ENCODE measurements at regions not wholly inside any gene's neighbourhood (a gene's known extent, or its start where the extent isn't known, plus 50 kb on each side); places are given as distances from the start of the nearest gene placed in this dataset.

DNA sequence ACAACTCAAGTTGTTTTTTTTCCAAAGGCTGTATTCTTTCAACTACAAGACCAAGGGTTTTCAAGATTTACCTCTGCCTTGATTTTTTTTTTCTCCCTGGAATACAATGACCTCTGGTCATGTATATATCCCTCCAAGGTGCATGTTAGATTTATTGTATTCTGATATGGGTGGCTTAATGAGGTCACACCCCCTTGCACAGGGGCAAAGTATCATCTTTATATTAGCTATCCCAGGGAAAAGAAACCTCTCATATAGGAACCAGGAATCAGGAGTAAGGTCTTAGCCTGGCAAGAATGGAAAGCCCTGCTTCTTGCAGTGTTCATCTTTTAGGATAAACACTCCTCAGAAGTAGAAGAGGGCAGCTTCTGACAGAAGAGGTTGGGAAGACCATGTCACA, 516.9 kb upstream of the TENM4 start:
- DNase-seq (ENCODE audit: insufficient read length, low spot score) (no peak), FAIRE-seq (no peak)
- TF ChIP-seq, protein P1, sequence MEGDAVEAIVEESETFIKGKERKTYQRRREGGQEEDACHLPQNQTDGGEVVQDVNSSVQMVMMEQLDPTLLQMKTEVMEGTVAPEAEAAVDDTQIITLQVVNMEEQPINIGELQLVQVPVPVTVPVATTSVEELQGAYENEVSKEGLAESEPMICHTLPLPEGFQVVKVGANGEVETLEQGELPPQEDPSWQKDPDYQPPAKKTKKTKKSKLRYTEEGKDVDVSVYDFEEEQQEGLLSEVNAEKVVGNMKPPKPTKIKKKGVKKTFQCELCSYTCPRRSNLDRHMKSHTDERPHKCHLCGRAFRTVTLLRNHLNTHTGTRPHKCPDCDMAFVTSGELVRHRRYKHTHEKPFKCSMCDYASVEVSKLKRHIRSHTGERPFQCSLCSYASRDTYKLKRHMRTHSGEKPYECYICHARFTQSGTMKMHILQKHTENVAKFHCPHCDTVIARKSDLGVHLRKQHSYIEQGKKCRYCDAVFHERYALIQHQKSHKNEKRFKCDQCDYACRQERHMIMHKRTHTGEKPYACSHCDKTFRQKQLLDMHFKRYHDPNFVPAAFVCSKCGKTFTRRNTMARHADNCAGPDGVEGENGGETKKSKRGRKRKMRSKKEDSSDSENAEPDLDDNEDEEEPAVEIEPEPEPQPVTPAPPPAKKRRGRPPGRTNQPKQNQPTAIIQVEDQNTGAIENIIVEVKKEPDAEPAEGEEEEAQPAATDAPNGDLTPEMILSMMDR (IDR thresholded peaks at IDR 0.05; ENCODE audit: insufficient read depth, missing control alignments): no peak

DNA sequence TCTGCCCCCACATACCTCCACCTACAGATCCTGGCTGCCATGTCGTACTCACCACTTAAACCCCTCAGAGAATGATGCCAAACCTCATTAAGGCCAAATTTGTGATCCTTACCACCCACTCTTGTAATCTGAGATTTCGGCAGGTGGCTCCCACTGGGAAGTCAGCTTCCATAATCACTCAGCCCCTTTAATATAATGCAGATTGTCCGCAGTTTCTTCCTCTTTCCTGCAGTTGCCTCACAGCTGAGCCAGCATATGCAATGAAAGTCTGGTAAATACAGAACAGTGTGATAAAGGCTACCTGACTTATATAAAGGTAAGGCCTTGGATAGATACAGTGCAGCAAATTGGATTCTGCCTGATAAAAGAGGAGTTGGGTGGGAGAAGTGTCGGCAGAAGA, 515.2 kb upstream of the TENM4 start:
- FAIRE-seq (no peak), DNase-seq (ENCODE audit: insufficient read length, low spot score) (no peak)
- TF ChIP-seq, protein P1 (IDR thresholded peaks at IDR 0.05; ENCODE audit: insufficient read depth, missing control alignments): no peak

GRCh38 chr11:79953629-79954028, 512.8 kb upstream of the TENM4 start:
- FAIRE-seq (no peak), DNase-seq (ENCODE audit: insufficient read length, low spot score) (no peak)
- TF ChIP-seq, protein P1 (IDR thresholded peaks at IDR 0.05; ENCODE audit: insufficient read depth, missing control alignments): no peak

DNA sequence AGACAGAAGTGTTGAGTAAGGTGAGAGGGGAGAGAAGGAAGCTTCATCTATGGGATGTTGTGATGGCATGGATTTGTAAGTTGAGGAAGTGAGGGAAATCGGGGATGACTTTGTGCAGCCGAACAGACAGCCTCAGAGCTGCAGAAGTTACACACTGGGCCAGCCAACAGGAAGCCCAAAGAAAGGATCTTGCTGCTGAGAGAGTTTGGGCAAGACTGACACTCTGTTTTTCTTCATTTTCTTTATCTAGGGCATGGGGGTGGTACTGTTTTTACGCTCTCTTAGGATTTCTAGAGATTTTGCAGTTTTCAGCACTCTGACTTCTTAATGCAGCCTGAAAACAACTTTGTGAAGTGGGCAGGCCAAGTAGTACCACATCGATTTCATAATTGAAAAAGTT, 509.9 kb upstream of the TENM4 start:
- no peak for FAIRE-seq
- TF ChIP-seq, protein P1 (IDR thresholded peaks at IDR 0.05; ENCODE audit: insufficient read depth, missing control alignments): no peak
- no peak for DNase-seq (ENCODE audit: insufficient read length, low spot score)

DNA sequence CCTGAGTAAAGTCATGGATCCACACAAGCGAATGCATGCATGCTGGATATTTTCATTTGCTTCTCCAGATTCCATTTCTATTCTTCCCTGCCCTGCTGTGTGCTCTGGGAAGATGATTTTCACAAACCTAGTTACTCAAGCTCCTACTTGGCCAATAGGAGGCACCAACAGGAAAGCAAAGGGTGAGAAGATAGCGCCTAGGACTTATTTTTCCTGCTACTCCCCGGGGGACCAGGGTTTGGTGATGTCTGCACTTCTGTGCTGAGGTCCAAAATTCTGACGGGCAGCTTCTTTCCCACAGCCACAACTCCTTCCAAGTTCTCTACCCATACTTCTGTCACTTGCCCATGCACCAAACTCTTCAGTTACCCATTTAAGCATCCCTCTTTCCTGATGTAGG, 509.3 kb upstream of the TENM4 start:
- TF ChIP-seq, protein P1 (IDR thresholded peaks at IDR 0.05; ENCODE audit: insufficient read depth, missing control alignments): no peak
- FAIRE-seq (no peak), DNase-seq (ENCODE audit: insufficient read length, low spot score) (no peak)

DNA sequence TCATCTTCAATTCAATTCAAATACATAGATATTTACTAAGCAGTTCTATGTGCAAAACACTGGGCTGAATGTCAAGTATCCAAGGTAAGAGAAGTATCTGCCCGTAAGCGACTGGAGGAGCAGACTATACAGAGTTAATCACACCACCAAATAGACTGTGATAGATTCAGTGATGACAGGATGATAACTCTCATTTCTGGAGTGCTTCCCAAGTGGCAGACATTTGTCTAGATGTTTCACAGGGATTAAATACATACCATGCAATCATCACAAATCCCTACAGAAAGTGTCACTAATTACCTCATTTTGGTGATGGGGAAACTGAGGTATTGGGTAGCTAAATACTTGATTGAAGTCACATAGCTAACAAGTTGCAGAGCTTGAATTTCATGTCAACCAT, 508.7 kb upstream of the TENM4 start:
- FAIRE-seq: no peak
- TF ChIP-seq, protein P1 (IDR thresholded peaks at IDR 0.05; ENCODE audit: insufficient read depth, missing control alignments): no peak
- no peak for DNase-seq (ENCODE audit: insufficient read length, low spot score)

- DNase-seq (ENCODE audit: insufficient read length, low spot score) (no peak), FAIRE-seq (no peak)
- TF ChIP-seq, protein P1 (IDR thresholded peaks at IDR 0.05; ENCODE audit: insufficient read depth, missing control alignments): no peak
These were observed 501.8 kb upstream of the TENM4 start for GRCh38 chr11:79942646-79943045.
